A673 (cell line): ENCODE measurements at regions not wholly inside any gene's neighbourhood (a gene's known extent, or its start where the extent isn't known, plus 50 kb on each side); places are given as distances from the start of the nearest gene placed in this dataset.

Experiments used
- CTCF ChIP-seq: fragments of 300-800, 200-600 bp; sonication (generic); conservative IDR thresholded peaks from 2 replicates; pipeline ENCODE4 v1.5.1; 2017; ENCODE audit warnings: low read depth, mild to moderate bottlenecking, antibody characterized with exemption, low read length, moderate library complexity, mixed read lengths
- EZH2 ChIP-seq: fragments of 200-600 bp; sonication (generic); IDR thresholded peaks from 2 replicates; pipeline ENCODE4 v1.6.1; 2017; ENCODE audit warnings: borderline replicate concordance, low read depth, mild to moderate bottlenecking, mixed read lengths, antibody characterized with exemption, low read length; ENCODE audit not compliant: poor library complexity, severe bottlenecking

DNA sequence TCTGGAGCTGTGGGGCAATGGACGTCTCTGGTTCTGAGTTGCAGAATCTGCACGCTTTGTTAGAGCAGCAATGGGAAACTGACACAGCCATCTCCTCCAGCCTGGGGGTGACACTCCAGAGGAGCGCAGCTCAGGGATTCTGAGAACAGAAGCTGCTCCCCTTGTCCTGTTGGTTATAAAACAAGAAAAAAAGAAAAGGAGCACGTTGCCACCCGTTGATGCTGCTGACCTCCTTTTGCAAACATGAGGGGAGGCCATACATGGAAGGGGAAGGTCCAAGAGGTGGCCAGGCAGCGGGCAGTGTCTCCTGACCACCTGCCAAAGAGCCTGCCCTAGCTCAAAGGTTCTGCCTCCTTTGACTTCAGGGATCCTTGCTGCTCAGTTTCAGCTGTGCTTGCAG lies 61.0 kb downstream of the SPATA19 start:
- TF ChIP-seq CTCF: no peak
- no peak for TF ChIP-seq EZH2
